Spleen (tissue), 7 donors: ENCODE measurements at regions not wholly inside any gene's neighbourhood (a gene's known extent, or its start where the extent isn't known, plus 50 kb on each side); places are given as distances from the start of the nearest gene placed in this dataset.

Experiments
- POLR2A ChIP-seq, 3 donors: fragments of 450-650 bp; IDR thresholded peaks; one replicate each; pipeline ENCODE4 v1.5.1; 2017; ENCODE audit warnings: antibody characterized with exemption in 3 of 3, mild to moderate bottlenecking in 1 of 3
- POLR2AphosphoS5 ChIP-seq, 3 donors: sonication (generic); formaldehyde crosslinking; IDR thresholded peaks; one replicate each; pipeline ENCODE4 v1.5.1; 2017; ENCODE audit warnings: antibody characterized with exemption in 3 of 3
- TF ChIP-seq, protein P1 (sequence below), 11 experiments: fragments of 200-600 bp in 7 of 11; fragments of 450-650 bp in 4 of 11; sonication (generic) in 4 of 11; IDR thresholded peaks in 8 of 11; conservative IDR thresholded peaks in 3 of 11; 1 replicate in 7 of 11; 2 replicates in 4 of 11; pipeline versions ENCODE4 v1.4.0 to v1.8.0; 2016 to 2021; ENCODE audit warnings: antibody characterized with exemption in 11 of 11, inconsistent platforms in 4 of 11, mild to moderate bottlenecking in 1 of 11
- donor health status: DM: no; HTN: no; CAD: no; lungs with moderate emphysema.
- donor health status: DM: no; HTN: no; CAD: no.
- donor health status: DM: no; HTN: no; CAD: no.

DNA sequence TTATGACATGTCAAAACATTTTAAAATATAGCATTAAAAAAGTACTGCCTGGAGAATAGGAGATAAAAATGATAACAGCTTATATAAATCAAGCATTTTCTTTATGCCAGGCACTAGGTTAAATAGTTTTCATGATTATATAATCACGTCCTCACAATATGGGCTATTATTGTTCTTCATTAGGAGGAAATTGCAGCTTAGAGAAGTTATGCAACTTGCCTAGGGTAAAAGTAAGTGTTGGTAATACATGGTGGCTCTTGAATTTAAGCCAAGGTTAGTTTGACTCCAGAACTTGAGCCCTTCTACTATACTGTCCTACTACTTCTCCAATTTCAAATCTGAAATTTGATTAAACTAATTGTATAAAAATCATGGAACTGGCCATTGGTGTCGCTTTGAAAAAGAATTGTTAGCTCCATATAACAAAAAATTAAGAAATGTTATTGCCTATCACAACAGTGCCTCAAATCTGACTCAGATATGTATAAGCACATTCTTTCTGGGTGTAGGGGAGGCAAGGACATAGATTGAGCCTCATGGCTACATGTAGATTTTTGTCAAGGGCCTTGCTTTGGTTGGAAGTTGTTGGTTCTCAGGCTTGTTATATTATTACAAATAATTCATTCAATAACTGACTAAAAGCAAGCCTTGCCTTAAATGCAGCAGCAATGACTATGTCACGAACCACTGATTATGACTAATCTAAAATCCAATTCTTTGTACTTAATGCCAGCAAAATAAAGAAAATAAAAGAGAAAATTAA is 223.5 kb upstream of the DAB2 start:
- TF ChIP-seq, protein P1, sequence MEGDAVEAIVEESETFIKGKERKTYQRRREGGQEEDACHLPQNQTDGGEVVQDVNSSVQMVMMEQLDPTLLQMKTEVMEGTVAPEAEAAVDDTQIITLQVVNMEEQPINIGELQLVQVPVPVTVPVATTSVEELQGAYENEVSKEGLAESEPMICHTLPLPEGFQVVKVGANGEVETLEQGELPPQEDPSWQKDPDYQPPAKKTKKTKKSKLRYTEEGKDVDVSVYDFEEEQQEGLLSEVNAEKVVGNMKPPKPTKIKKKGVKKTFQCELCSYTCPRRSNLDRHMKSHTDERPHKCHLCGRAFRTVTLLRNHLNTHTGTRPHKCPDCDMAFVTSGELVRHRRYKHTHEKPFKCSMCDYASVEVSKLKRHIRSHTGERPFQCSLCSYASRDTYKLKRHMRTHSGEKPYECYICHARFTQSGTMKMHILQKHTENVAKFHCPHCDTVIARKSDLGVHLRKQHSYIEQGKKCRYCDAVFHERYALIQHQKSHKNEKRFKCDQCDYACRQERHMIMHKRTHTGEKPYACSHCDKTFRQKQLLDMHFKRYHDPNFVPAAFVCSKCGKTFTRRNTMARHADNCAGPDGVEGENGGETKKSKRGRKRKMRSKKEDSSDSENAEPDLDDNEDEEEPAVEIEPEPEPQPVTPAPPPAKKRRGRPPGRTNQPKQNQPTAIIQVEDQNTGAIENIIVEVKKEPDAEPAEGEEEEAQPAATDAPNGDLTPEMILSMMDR (IDR thresholded peaks at IDR 0.05 in 8 of 11, conservative IDR thresholded peaks at IDR 0.05 in 3 of 11), result no peak
- no peak for TF ChIP-seq POLR2A (IDR thresholded peaks at IDR 0.05)
- TF ChIP-seq POLR2AphosphoS5 (IDR thresholded peaks at IDR 0.05), result no peak
